ENCODE measurements at regions not wholly inside any gene's neighbourhood (a gene's known extent, or its start where the extent isn't known, plus 50 kb on each side); places are given as distances from the start of the nearest gene placed in this dataset.

DNA sequence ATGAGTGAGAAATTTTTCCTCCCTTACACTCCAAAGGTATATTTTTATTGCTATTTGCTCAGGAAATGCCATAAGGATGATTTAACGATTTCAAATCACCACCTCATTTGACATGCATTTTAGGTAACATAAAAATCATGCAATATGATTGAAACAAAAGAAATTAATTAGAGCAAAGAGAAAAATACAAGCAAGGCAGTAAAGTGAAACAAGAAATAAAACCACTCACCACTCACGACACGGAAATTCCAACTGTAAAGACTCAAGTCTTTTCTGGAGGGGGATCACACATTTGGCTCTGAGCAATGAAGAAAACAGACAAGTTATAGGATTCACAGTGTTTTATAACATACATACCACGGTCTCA is 86.8 kb upstream of the ARHGAP29 start:
- Histone ChIP-seq H3K9me3 (replicated peaks; ENCODE audit: low read length) (no peaks in the 10 kb centered on the region), H3K4me2 (ENCODE audit: low read length) (peak overlapping the region; percentile 75), H3K36me3 (ENCODE audit: insufficient read depth, low read length) (no peaks in the 10 kb centered on the region), H3K27me3 (ENCODE audit: control insufficient read depth, insufficient read depth, low read length) (no peaks in the 10 kb centered on the region), H3K4me3 (ENCODE audit: low read length) (peak overlapping the region; percentile 6), H3K4me1 (ENCODE audit: control insufficient read depth, insufficient read depth, low read length) (peaks cover 69% of the 10 kb centered on the region), H3K9ac (ENCODE audit: low read depth, low read length) (peak overlapping the region; percentile 77)

DNA sequence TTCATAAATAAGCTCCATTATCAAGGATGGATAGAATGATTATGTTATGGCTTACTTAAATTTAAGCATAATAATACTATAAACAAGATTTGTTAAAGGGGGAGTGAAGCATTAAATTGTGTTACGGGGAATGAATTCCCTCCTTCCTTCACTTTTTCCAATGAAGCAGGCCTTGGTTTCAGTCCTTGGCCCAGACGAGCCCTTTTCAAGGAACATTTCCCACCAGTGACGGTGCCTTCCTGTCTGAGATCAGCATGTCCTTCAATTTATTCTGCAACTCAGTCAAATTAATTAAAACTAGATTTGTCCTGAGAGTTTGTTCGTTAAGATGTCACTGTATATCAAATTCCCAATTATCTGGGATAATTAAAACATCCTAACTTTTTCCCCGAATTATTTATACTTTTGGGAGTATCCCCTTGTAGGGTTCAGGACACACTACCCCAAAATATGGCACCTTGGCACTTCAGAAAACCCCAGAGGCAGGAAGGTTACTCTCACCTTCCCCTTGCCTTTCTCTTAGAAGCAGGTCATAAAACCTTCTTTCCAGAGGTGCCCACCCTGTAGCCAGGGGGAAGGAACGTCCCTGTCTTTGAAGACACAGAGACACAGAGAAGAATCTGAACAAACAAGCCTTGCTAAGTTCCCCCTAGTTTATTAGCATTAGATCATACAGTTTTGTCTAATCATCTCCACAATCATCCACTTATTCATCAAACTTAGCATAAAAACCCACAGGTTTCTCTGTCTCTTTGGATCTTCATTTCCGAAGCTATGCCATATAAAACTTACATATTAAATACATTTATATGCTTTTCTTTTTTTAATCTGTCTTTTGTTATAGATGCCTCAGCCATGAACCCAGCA is 86.2 kb upstream of the ARHGAP29 start:
- Histone ChIP-seq H3K9ac (ENCODE audit: low read depth, low read length) (peak overlapping the region; percentile 77), H3K36me3 (ENCODE audit: insufficient read depth, low read length) (no peaks in the 10 kb centered on the region), H3K4me1 (ENCODE audit: control insufficient read depth, insufficient read depth, low read length) (peaks cover 65% of the 10 kb centered on the region), H3K4me3 (ENCODE audit: low read length) (no peak overlapping the region), H3K27me3 (ENCODE audit: control insufficient read depth, insufficient read depth, low read length) (no peaks in the 10 kb centered on the region), H3K9me3 (replicated peaks; ENCODE audit: low read length) (no peaks in the 10 kb centered on the region), H3K4me2 (ENCODE audit: low read length) (peak overlapping the region; percentile 75)

DNA sequence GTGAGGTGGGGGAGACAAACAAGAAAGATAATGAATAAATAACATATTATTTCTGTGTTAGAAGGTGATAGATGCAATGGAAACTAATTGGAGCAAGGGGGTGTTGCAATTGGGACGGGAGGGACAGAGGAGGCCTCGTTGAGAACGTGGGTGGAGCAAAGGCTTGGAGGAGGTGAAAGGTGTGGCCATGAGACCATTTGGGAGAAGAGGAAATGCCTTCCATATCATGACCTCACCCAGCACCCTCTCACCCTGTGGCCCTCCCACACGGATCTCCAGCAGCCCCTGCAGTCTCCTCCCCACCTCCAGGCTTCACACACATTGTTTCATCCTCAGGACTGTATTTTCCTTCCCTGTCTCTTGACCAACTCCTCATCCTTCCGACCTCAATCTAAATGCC is 85.3 kb upstream of the ARHGAP29 start:
- peak overlapping the region; percentile 77 for H3K9ac ChIP-seq (ENCODE audit: low read depth, low read length)
- peaks cover 58% of the 10 kb centered on the region for H3K4me1 ChIP-seq (ENCODE audit: control insufficient read depth, insufficient read depth, low read length)
- peak overlapping the region; percentile 75 for H3K4me2 ChIP-seq (ENCODE audit: low read length)

DNA sequence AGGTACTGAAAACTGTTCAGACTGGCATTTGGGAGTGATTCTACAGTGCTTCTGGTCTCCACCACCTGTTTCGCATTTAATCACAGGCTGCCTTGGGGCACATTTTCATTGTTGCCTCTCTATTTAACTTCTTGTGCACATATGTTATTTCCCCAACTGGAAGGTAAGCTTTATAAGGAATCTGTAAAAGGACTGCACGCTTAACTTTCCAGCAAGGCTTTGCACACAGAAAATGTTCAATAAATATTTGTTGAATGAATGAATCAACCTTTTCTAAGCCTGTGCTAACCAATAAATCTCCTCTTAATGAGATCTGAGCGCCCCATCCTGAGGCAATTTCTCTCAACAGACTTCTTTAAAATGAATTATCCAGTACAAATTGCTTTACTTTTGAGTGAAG is 84.3 kb upstream of the ARHGAP29 start:
- no peaks in the 10 kb centered on the region for H3K36me3 ChIP-seq (ENCODE audit: insufficient read depth, low read length)
- no peak overlapping the region for H3K9ac ChIP-seq (ENCODE audit: low read depth, low read length)
- no peaks in the 10 kb centered on the region for H3K27me3 ChIP-seq (ENCODE audit: control insufficient read depth, insufficient read depth, low read length)
- H3K4me3 ChIP-seq (ENCODE audit: low read length): no peak overlapping the region
- no peaks in the 10 kb centered on the region for H3K9me3 ChIP-seq (replicated peaks; ENCODE audit: low read length)
- no peak overlapping the region for H3K4me2 ChIP-seq (ENCODE audit: low read length)
- peaks cover 58% of the 10 kb centered on the region for H3K4me1 ChIP-seq (ENCODE audit: control insufficient read depth, insufficient read depth, low read length)

More for the DNA sequence above, 85.3 kb upstream of the ARHGAP29 start:
- Histone ChIP-seq H3K4me3 (ENCODE audit: low read length) (no peak overlapping the region), H3K9me3 (replicated peaks; ENCODE audit: low read length) (no peaks in the 10 kb centered on the region), H3K36me3 (ENCODE audit: insufficient read depth, low read length) (no peaks in the 10 kb centered on the region), H3K27me3 (ENCODE audit: control insufficient read depth, insufficient read depth, low read length) (no peaks in the 10 kb centered on the region)

DNA sequence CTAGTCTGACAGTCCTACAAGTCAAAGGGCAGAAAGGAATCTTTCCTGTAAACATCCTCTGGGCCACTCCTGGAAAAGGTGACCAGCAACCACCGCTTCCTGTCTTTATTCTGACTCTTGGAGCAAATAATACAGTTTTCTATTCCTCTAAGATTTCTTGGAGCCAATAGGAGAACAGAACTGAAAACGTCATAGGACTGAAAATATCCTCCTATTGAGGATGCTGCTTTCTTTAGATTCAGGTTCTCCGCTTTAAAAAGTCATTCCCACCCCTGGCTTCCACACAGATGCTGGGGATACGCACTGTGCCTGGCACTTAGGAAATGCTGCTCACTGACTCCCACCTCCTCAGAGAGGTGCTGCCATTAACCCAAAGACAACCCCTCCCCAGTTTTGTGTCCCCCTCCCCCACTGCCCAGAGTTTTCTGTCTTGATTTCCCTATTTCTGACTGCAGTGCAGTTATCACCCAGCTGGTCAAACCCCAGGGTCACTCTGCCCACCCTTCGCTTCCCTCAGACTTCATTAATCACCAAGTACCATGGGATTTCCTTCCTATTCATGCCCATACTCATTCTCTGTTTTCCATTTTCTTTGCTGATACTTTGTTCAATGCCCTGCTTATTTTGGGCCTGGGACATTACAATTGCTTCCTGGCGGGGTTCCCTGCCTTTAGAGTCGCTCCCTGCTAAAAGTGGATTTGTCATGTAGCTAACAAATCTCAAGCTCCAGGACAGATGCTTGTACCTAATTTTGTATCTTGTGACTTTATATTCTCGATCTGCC is 82.1 kb upstream of the ARHGAP29 start:
- H3K4me2 ChIP-seq (ENCODE audit: low read length): no peak overlapping the region
- no peak overlapping the region for H3K9ac ChIP-seq (ENCODE audit: low read depth, low read length)
- peaks cover 44% of the 10 kb centered on the region for H3K4me1 ChIP-seq (ENCODE audit: control insufficient read depth, insufficient read depth, low read length)
- H3K27me3 ChIP-seq (ENCODE audit: control insufficient read depth, insufficient read depth, low read length): no peaks in the 10 kb centered on the region
- no peak overlapping the region for H3K4me3 ChIP-seq (ENCODE audit: low read length)
- H3K36me3 ChIP-seq (ENCODE audit: insufficient read depth, low read length): no peaks in the 10 kb centered on the region
- H3K9me3 ChIP-seq (replicated peaks; ENCODE audit: low read length): no peaks in the 10 kb centered on the region

DNA sequence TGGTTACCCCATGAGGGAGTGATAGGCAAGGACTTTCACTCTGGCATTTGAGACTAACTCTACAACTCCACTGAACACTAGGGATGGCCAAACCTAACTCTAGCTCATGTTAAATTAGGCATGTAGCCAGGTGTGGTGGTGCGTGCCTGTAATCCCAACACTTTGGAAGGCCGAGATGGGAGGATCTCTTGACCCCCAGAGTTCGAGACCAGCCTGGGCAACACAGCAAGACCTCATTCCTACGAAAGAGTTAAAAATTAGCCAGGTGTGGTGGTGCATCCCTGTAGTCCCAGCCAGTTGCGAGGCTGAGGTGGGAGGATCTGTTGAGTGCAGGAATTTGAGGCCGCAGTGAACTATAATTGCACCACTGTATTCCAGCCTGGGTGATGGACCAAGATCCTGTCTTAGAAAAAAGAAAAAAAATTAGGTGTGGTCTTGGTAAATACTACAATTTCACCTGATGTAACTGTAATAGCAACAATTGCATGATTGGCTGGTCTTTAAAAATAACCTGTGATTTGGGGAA is 81.2 kb upstream of the ARHGAP29 start:
- H3K4me2 ChIP-seq (ENCODE audit: low read length): no peak overlapping the region
- H3K9me3 ChIP-seq (replicated peaks; ENCODE audit: low read length): no peaks in the 10 kb centered on the region
- H3K27me3 ChIP-seq (ENCODE audit: control insufficient read depth, insufficient read depth, low read length): no peaks in the 10 kb centered on the region
- H3K36me3 ChIP-seq (ENCODE audit: insufficient read depth, low read length): no peaks in the 10 kb centered on the region
- H3K4me1 ChIP-seq (ENCODE audit: control insufficient read depth, insufficient read depth, low read length): peaks cover 35% of the 10 kb centered on the region
- no peak overlapping the region for H3K4me3 ChIP-seq (ENCODE audit: low read length)
- no peak overlapping the region for H3K9ac ChIP-seq (ENCODE audit: low read depth, low read length)

DNA sequence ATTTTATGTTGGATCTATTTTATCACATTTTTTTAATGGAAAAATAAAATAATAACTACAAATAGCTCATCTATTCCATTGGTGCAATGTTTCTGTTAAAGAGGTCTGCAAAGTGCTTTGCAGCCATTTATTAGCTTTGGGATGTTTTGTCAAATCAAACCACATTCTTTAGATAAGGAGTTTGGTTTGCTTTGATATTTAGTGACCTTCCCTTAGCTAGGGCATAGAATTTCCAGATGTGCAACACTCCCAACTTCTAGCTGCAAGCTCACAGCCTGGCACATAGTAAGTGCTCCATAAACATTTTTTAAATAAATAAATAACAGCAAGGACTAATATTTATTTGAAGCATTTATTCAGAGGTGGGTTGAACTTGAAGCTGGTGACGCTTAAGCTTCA is 80.4 kb upstream of the ARHGAP29 start:
- no peak overlapping the region for H3K4me3 ChIP-seq (ENCODE audit: low read length)
- peaks cover 27% of the 10 kb centered on the region for H3K4me1 ChIP-seq (ENCODE audit: control insufficient read depth, insufficient read depth, low read length)
- H3K36me3 ChIP-seq (ENCODE audit: insufficient read depth, low read length): no peaks in the 10 kb centered on the region
- no peak overlapping the region for H3K4me2 ChIP-seq (ENCODE audit: low read length)
- H3K9ac ChIP-seq (ENCODE audit: low read depth, low read length): no peak overlapping the region
- no peaks in the 10 kb centered on the region for H3K27me3 ChIP-seq (ENCODE audit: control insufficient read depth, insufficient read depth, low read length)
- no peaks in the 10 kb centered on the region for H3K9me3 ChIP-seq (replicated peaks; ENCODE audit: low read length)

DNA sequence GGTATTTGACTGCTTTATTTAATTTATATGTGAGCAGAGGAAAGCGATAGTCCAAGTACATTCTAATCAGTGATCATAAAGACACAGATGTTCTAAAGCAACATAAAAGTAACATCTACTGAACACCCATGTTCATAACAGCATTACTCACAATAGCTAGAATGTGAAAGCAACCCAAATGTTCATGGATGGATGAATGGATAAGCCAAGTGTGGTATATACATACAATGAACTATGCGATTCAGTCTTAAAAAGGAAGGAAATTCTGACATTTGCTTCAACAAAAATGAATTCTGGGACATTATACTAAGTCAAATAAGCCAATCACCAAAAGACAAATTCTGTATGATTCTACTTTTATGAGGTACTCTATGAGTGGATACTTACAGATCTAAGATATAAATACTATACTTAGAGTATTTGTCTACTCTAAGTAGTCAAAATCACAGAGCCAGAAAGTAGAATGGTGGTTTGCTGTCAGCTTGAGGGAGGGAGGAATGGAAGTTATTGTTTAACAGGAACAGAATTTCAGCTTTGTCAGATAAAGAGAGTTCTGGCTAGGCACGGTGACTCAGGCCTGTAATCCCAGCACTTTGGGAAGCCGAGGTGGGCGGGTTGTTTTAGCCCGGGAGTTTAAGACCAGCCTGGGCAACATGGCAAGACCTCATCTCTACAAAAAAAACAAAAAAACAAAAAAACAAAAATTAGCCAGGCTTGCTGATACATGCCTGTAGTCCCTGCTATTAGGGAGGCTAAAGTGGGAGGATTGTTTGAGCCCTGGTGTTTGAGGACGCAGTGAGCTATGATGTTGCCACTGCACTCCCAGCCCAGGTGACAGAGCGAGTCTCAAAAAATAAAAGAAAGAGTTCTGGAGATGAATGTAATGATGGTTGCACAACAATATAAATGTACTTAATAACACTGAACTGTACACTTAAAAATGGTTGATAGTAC is 79.7 kb upstream of the ARHGAP29 start:
- Histone ChIP-seq H3K9me3 (replicated peaks; ENCODE audit: low read length) (no peaks in the 10 kb centered on the region), H3K36me3 (ENCODE audit: insufficient read depth, low read length) (no peaks in the 10 kb centered on the region), H3K4me1 (ENCODE audit: control insufficient read depth, insufficient read depth, low read length) (peaks cover 20% of the 10 kb centered on the region), H3K4me2 (ENCODE audit: low read length) (no peak overlapping the region), H3K9ac (ENCODE audit: low read depth, low read length) (no peak overlapping the region), H3K27me3 (ENCODE audit: control insufficient read depth, insufficient read depth, low read length) (no peaks in the 10 kb centered on the region), H3K4me3 (ENCODE audit: low read length) (no peak overlapping the region)

DNA sequence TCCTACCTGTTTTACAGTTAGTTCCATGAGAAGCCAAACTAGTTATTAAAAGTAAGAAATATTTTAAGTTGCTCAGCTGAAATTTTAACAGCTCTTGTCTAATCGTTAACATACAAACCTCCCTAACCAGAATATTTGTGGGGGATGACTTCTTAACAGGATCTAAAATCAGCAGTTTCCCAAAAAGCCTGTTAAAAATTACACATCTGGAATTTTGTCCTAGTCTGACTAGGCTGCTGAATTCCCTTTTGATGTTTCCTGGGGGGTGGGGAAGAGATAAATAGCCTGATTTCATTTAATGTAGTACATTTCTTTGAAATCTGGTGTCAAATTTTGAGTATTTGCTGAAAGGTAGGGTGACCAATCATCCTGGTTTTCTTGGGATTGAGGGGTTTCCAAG is 78.8 kb upstream of the ARHGAP29 start:
- Histone ChIP-seq H3K4me1 (ENCODE audit: control insufficient read depth, insufficient read depth, low read length) (peaks cover 14% of the 10 kb centered on the region), H3K4me3 (ENCODE audit: low read length) (no peak overlapping the region), H3K27me3 (ENCODE audit: control insufficient read depth, insufficient read depth, low read length) (no peaks in the 10 kb centered on the region), H3K9ac (ENCODE audit: low read depth, low read length) (no peak overlapping the region), H3K36me3 (ENCODE audit: insufficient read depth, low read length) (no peaks in the 10 kb centered on the region), H3K9me3 (replicated peaks; ENCODE audit: low read length) (no peaks in the 10 kb centered on the region), H3K4me2 (ENCODE audit: low read length) (no peak overlapping the region)

DNA sequence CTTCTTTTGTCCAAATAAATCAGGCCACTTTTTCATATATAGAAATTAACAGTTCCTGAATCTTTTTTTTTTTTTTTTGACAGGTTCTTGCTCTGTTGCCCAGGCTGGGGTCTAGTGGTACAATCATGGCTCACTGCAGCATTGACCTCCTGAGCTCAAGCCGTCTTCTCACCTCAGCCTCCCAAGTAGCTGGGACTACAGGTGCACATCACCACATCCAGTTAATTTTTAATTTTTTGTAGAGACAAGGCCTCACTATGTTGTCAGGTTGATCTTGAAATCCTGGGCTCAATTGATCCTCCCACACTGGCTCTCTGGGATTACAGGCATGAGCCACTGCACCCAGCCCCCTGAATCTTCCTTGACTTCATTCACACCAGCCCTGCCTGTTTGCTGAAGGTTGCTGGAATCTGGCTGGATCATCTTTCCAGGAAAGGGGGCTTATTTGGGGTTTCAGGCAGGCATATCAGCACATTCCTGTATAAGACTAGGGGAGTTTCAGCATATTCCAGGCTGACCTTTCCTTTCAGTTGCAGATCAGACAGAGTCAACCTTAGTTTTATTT is 78.2 kb upstream of the ARHGAP29 start:
- Histone ChIP-seq H3K4me1 (ENCODE audit: control insufficient read depth, insufficient read depth, low read length) (peaks cover 16% of the 10 kb centered on the region), H3K9me3 (replicated peaks; ENCODE audit: low read length) (no peaks in the 10 kb centered on the region), H3K27me3 (ENCODE audit: control insufficient read depth, insufficient read depth, low read length) (no peaks in the 10 kb centered on the region), H3K9ac (ENCODE audit: low read depth, low read length) (no peak overlapping the region), H3K4me3 (ENCODE audit: low read length) (no peak overlapping the region), H3K4me2 (ENCODE audit: low read length) (no peak overlapping the region), H3K36me3 (ENCODE audit: insufficient read depth, low read length) (no peaks in the 10 kb centered on the region)

Data from skeletal muscle satellite cell (primary cell).